Fibroblast of pulmonary artery (primary cell): ENCODE measurements at regions not wholly inside any gene's neighbourhood (a gene's known extent, or its start where the extent isn't known, plus 50 kb on each side); places are given as distances from the start of the nearest gene placed in this dataset.

Source experiments
- DNase-seq: peaks from one replicate; pipeline ENCODE4 v3.0.0-alpha.2; 2010; ENCODE audit warnings: low read depth
- H3K4me3 ChIP-seq: replicated peaks from 2 replicates; pipeline ENCODE4 v1.5.1; 2011; ENCODE audit warnings: low read depth, mild to moderate bottlenecking, control low read depth, low read length, moderate library complexity
- TF ChIP-seq, protein P1 (sequence below): IDR thresholded peaks from 2 replicates; pipeline ENCODE4 v1.5.1; 2011; ENCODE audit warnings: mild to moderate bottlenecking, control low read depth, low read length, inconsistent platforms; ENCODE audit errors: missing control alignments

- H3K4me3 ChIP-seq, result peak overlapping the region; percentile 15
- TF ChIP-seq, protein P1, sequence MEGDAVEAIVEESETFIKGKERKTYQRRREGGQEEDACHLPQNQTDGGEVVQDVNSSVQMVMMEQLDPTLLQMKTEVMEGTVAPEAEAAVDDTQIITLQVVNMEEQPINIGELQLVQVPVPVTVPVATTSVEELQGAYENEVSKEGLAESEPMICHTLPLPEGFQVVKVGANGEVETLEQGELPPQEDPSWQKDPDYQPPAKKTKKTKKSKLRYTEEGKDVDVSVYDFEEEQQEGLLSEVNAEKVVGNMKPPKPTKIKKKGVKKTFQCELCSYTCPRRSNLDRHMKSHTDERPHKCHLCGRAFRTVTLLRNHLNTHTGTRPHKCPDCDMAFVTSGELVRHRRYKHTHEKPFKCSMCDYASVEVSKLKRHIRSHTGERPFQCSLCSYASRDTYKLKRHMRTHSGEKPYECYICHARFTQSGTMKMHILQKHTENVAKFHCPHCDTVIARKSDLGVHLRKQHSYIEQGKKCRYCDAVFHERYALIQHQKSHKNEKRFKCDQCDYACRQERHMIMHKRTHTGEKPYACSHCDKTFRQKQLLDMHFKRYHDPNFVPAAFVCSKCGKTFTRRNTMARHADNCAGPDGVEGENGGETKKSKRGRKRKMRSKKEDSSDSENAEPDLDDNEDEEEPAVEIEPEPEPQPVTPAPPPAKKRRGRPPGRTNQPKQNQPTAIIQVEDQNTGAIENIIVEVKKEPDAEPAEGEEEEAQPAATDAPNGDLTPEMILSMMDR, result no peak
- DNase-seq, result no peak
Measured at GRCh38 chr1:184223216-184223615, 163.6 kb upstream of the C1orf21 start.

DNA sequence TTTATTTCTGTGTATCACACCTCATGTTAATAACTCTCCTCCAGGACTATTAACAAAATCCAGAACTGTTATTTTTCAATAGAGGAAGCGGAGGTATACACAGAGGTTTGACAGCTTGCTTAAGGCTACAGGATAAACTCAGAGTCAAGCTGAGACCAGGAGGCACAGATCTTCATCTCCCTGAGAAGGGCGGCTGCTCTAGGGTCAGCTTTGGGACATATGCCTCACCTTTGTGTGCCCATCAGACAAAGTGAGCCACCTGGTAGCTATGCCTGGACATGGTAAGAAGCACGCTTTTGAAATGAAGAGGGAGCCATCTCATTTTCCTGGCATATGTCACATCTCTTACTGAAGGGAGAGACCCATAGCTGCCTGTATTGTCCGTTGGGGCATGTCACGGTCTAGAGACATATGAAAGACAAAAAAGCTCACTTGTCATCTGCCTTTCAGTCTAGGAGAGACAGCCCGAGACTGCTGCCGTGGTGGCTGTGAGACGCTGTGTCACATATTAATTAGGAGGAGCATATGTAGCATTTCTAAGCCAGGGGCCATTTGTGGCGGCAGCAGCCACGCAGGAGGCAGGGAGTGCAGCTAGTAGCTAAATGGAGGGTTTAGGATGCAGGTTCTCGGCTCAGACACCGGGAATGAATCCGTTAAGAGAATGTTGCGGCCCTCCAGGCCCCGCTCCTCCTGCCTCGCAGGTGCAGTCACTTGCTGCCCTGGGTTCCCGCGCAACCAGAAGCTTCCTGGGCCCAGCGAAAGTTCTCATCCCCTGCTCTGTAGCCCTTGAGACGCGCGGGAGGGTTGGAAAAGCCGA lies 161.3 kb upstream of the C1orf21 start:
- TF ChIP-seq, protein P1, result no peak
- DNase-seq, result no peak
- H3K4me3 ChIP-seq, result no peak overlapping the region

DNA sequence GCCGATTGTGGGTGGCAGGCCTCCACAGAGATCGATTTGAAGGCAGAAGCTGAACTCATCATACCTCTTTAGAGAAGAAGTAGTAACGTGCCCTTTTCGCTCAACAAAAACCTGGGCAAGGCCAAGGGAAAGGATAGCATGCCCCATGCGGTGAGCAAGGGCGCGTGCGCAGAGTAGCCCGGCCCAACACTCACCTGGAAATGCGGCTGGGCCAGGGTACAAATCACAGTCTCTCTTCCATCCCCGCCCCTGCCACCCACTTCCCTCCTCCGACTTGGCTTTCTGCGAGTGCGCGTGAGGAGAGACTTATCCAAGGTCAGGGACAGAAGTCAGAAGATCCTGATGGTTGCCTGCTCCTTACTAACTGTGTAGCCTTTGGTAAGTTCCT lies 160.7 kb upstream of the C1orf21 start:
- H3K4me3 ChIP-seq, result no peak overlapping the region
- TF ChIP-seq, protein P1, result no peak
- DNase-seq, result no peak

GRCh38 chr1:184228558-184228957 lies 158.3 kb upstream of the C1orf21 start:
- no peak overlapping the region for H3K4me3 ChIP-seq
- DNase-seq, result no peak
- TF ChIP-seq, protein P1, result no peak

DNA sequence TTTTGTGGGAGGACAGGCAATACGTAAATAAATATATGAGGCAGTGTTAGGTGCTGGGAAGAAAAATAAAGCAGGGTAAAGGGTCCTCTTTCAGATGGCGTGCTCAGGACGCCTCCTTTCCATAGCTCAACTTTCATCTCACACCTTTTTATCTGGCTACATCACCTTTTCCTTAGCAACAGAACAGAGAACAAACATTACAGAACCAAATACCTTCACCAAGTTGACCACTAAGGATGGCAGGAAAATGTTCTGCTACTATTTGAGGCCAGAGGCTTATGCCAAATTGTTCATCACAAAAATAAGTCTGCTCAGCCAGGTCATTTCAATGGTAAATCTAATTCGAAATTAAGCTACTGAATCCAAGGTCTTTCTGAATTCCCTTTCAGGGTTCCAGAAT lies 149.2 kb upstream of the C1orf21 start:
- TF ChIP-seq, protein P1, result no peak
- DNase-seq, result no peak

DNA sequence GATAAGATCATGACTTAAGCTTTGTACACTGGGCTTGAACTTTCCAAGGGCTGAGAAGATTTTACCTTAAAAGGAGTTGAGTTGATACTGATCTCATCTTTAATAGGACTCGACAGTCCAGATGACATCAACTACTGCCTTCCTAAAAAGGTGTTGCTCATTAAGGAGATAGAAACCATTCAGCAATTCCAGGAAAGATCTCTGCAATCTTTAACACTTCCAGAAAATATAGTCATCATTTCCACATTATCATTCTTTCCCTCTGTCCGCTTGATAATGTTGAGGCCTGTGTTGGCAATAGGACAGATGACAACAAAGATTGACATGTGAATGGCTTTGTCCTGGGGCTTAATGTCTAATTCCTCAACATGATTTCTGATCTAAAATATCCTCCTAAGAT lies 145.4 kb upstream of the C1orf21 start:
- DNase-seq, result no peak
- no peak overlapping the region for H3K4me3 ChIP-seq
- TF ChIP-seq, protein P1, result no peak

More for the DNA sequence above, 149.2 kb upstream of the C1orf21 start:
- H3K4me3 ChIP-seq, result no peak overlapping the region

GRCh38 chr1:184242507-184242943 lies 144.3 kb upstream of the C1orf21 start:
- TF ChIP-seq, protein P1, result no peak
- DNase-seq, result peak; percentile 41

More at GRCh38 chr1:184242507-184242943, 144.3 kb upstream of the C1orf21 start:
- no peak overlapping the region for H3K4me3 ChIP-seq
